Ishikawa (cell line): ENCODE measurements at regions not wholly inside any gene's neighbourhood (a gene's known extent, or its start where the extent isn't known, plus 50 kb on each side); places are given as distances from the start of the nearest gene placed in this dataset.

Experiments used
- CEBPB ChIP-seq: IDR thresholded peaks from 2 replicates; pipeline ENCODE4 v1.6.1; 2012
- CREB1 ChIP-seq: IDR thresholded peaks from 2 replicates; pipeline ENCODE4 v1.6.1; 2012; ENCODE audit warnings: low read depth
- EGR1 ChIP-seq: IDR thresholded peaks from 2 replicates; pipeline ENCODE4 v1.6.1; 2012
- EP300 ChIP-seq: IDR thresholded peaks from 2 replicates; pipeline ENCODE4 v1.6.1; 2012; ENCODE audit warnings: borderline replicate concordance
- FOXM1 ChIP-seq: IDR thresholded peaks from 2 replicates; pipeline ENCODE4 v1.6.1; 2012; ENCODE audit warnings: low read depth, borderline replicate concordance
- MAX ChIP-seq: IDR thresholded peaks from 2 replicates; pipeline ENCODE4 v1.6.1; 2012
- NFIC ChIP-seq: IDR thresholded peaks from 2 replicates; pipeline ENCODE4 v1.6.1; 2012
- RAD21 ChIP-seq: IDR thresholded peaks from 2 replicates; pipeline ENCODE4 v1.6.1; 2012; ENCODE audit warnings: low read depth
- REST ChIP-seq: IDR thresholded peaks from 2 replicates; pipeline ENCODE4 v1.6.1; 2012; ENCODE audit warnings: low read depth, mild to moderate bottlenecking
- TAF1 ChIP-seq: IDR thresholded peaks from 2 replicates; pipeline ENCODE4 v1.6.1; 2012; ENCODE audit warnings: low read depth, mild to moderate bottlenecking
- TCF12 ChIP-seq: IDR thresholded peaks from 2 replicates; pipeline ENCODE4 v1.6.1; 2012; ENCODE audit warnings: low read depth
- TEAD4 ChIP-seq: IDR thresholded peaks from 2 replicates; pipeline ENCODE4 v1.6.1; 2012
- USF1 ChIP-seq: IDR thresholded peaks from 2 replicates; pipeline ENCODE4 v1.6.1; 2012
- YY1 ChIP-seq: IDR thresholded peaks from 2 replicates; pipeline ENCODE4 v1.6.1; 2012; ENCODE audit warnings: low read depth
- ZBTB7A ChIP-seq: IDR thresholded peaks from 2 replicates; pipeline ENCODE4 v1.6.1; 2012; ENCODE audit warnings: low read depth

GRCh38 chr16:55115506-55115905 is 184.8 kb downstream of the IRX5 start:
- TF ChIP-seq CREB1: no peak

- TF ChIP-seq FOXM1 (no peak), USF1 (no peak), RAD21 (no peak), TAF1 (no peak), NFIC (no peak), EGR1 (no peak), YY1 (no peak), CEBPB (no peak)
These were observed 185.7 kb downstream of the IRX5 start for GRCh38 chr16:55116165-55116920.

GRCh38 chr16:55118701-55119260 is 188.1 kb downstream of the IRX5 start:
- TF ChIP-seq NFIC (no peak), TCF12 (no peak), MAX (no peak), FOXM1 (no peak), RAD21 (no peak), EGR1 (no peak), USF1 (no peak), TAF1 (no peak), ZBTB7A (no peak), REST (no peak), CEBPB (no peak), YY1 (no peak), CREB1 (no peak), TEAD4 (no peak), EP300 (no peak)

GRCh38 chr16:55120408-55120807 is 189.7 kb downstream of the IRX5 start:
- TF ChIP-seq TCF12: no peak
- no peak for TF ChIP-seq CREB1
- no peak for TF ChIP-seq NFIC
- no peak for TF ChIP-seq TAF1
- TF ChIP-seq FOXM1: no peak
- no peak for TF ChIP-seq RAD21
- no peak for TF ChIP-seq MAX
- no peak for TF ChIP-seq ZBTB7A
- no peak for TF ChIP-seq TEAD4
- TF ChIP-seq REST: no peak
- no peak for TF ChIP-seq YY1
- no peak for TF ChIP-seq EP300
- no peak for TF ChIP-seq USF1
- TF ChIP-seq EGR1: no peak

GRCh38 chr16:55120826-55121225 is 190.2 kb downstream of the IRX5 start:
- TF ChIP-seq REST (no peak), TCF12 (no peak)
